ENCODE measurements at regions not wholly inside any gene's neighbourhood (a gene's known extent, or its start where the extent isn't known, plus 50 kb on each side); places are given as distances from the start of the nearest gene placed in this dataset.

GRCh38 chr3:69539134-69539533 lies 153.2 kb upstream of the FRMD4B start:
- no peak for DNase-seq (ENCODE audit: extremely low read depth in 1 of 2, low read depth in 1 of 2)

- no peak for DNase-seq (ENCODE audit: extremely low read depth in 1 of 2, low read depth in 1 of 2)
These were observed 152.4 kb upstream of the FRMD4B start for GRCh38 chr3:69538281-69538680.

GRCh38 chr3:69536306-69537020 lies 150.6 kb upstream of the FRMD4B start:
- no peak for DNase-seq (ENCODE audit: extremely low read depth in 1 of 2, low read depth in 1 of 2)

GRCh38 chr3:69535613-69536012 lies 149.7 kb upstream of the FRMD4B start:
- DNase-seq (ENCODE audit: extremely low read depth in 1 of 2, low read depth in 1 of 2), result no peak

- no peak for DNase-seq (ENCODE audit: extremely low read depth in 1 of 2, low read depth in 1 of 2)
These were observed 146.8 kb upstream of the FRMD4B start for GRCh38 chr3:69532547-69533224.

- no peak for DNase-seq (ENCODE audit: extremely low read depth in 1 of 2, low read depth in 1 of 2)
These were observed 146.0 kb upstream of the FRMD4B start for GRCh38 chr3:69531576-69532546.

GRCh38 chr3:69530554-69530953 lies 144.7 kb upstream of the FRMD4B start:
- no peak for DNase-seq (ENCODE audit: extremely low read depth in 1 of 2, low read depth in 1 of 2)

GRCh38 chr3:69527498-69527897 lies 141.6 kb upstream of the FRMD4B start:
- DNase-seq (ENCODE audit: extremely low read depth in 1 of 2, low read depth in 1 of 2), result no peak

GRCh38 chr3:69524816-69525215 lies 138.9 kb upstream of the FRMD4B start:
- no peak for DNase-seq (ENCODE audit: extremely low read depth in 1 of 2, low read depth in 1 of 2)

GRCh38 chr3:69521286-69521685 lies 135.4 kb upstream of the FRMD4B start:
- DNase-seq (ENCODE audit: extremely low read depth in 1 of 2, low read depth in 1 of 2), result no peak

- DNase-seq (ENCODE audit: extremely low read depth in 1 of 2, low read depth in 1 of 2), result no peak
These were observed 125.5 kb upstream of the FRMD4B start for GRCh38 chr3:69511361-69511760.

GRCh38 chr3:69510481-69511030 lies 124.7 kb upstream of the FRMD4B start:
- no peak for DNase-seq (ENCODE audit: extremely low read depth in 1 of 2, low read depth in 1 of 2)

GRCh38 chr3:69509288-69509687 lies 123.4 kb upstream of the FRMD4B start:
- no peak for DNase-seq (ENCODE audit: extremely low read depth in 1 of 2, low read depth in 1 of 2)

- DNase-seq (ENCODE audit: extremely low read depth in 1 of 2, low read depth in 1 of 2), result no peak
These were observed 120.0 kb upstream of the FRMD4B start for GRCh38 chr3:69505770-69506407.

- DNase-seq (ENCODE audit: extremely low read depth in 1 of 2, low read depth in 1 of 2), result no peak
These were observed 118.3 kb upstream of the FRMD4B start for GRCh38 chr3:69504232-69504631.

- DNase-seq (ENCODE audit: extremely low read depth in 1 of 2, low read depth in 1 of 2), result no peak
These were observed 114.7 kb upstream of the FRMD4B start for GRCh38 chr3:69500604-69501003.

- no peak for DNase-seq (ENCODE audit: extremely low read depth in 1 of 2, low read depth in 1 of 2)
These were observed 114.1 kb upstream of the FRMD4B start for GRCh38 chr3:69499899-69500421.

- DNase-seq (ENCODE audit: extremely low read depth in 1 of 2, low read depth in 1 of 2), result no peak
These were observed 113.5 kb upstream of the FRMD4B start for GRCh38 chr3:69499422-69499821.

GRCh38 chr3:69496856-69497255 lies 111.0 kb upstream of the FRMD4B start:
- DNase-seq (ENCODE audit: extremely low read depth in 1 of 2, low read depth in 1 of 2), result no peak

- no peak for DNase-seq (ENCODE audit: extremely low read depth in 1 of 2, low read depth in 1 of 2)
These were observed 108.3 kb upstream of the FRMD4B start for GRCh38 chr3:69494185-69494584.
